ENCODE measurements at regions not wholly inside any gene's neighbourhood (a gene's known extent, or its start where the extent isn't known, plus 50 kb on each side); places are given as distances from the start of the nearest gene placed in this dataset.
A peak's percentile ranks its signal among the peaks of the same experiment; 100 is the strongest.

DNA sequence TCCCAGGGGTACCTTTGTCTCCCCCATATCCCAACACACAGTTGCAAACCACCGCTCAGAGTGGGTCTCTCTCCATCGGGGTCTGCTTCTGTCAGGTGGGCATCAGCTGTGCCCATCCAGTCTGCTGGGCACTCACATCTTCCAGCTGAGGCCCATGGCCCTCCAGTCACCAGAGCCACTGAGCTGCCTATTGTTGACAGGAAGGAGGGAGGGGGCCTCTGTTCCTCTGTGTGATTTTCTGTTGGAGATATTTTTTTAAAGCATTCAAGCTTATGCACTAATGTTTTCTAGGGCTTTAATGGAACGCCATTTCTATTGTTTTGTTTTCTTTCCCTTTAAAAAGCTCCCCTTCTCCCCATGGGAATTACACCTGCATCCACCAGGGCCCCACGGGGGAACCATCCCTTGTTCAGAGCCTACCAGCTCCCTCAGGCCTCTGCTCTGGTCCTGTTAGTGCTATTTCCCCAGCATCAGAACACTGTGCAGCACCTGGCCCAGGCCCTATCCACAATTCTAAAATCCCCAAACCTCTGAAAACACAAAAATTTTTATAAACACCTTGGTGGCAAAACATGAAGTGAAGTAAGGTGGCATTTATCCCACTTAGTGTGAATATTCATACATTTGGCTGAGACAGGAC lies 326.2 kb downstream of the CD83 start:
- no peak for DNase-seq

DNA sequence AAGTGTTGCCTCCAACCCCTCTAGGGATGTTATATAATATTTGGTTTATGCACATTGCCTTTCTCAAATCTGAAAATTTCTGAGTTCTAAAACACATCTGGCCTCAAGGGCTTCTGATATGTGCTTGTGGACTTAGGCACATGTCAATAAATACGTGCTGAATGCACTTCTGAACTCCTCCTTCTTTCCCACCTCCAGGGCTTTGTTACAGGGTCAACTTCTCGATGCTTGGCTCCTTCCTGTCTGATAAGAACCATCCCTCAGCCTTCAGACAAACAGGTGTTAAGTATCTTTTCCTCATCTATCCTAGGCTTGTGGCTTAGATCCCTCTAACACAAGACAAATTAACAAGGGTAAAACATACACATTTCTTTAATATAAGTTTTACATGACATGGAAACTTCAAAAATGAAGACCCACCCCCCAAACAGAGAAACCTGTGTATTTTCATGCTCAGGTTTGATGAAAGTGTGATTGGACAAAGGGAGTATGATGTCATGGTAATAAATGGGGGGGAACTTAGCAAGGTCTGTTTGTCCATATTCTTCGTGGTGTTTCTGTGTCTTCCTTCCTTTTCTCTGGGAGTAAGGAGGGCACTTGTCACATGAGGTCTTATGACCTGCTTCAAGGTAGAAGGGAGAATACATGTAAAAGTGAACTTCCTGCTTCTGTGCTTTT lies 326.9 kb downstream of the CD83 start:
- no peak for DNase-seq

DNA sequence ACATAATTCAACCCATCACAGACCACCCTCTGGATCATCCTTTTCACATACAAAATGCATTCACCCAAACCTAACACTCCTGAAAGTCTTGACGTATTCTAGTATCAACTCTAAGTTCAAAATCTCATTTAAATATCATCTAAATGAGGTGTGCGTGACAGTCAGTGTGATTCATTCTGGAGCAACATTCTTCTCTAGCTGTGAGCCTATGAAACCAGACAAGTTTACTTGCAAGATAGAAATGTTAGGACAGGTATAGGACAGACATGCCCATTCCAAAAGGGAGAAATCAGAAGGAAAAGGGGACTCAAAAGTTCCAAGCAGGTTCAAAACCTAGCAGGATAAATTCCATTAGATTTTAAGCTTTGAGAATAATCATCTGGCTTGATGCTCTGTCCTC lies 329.7 kb downstream of the CD83 start:
- no peak for DNase-seq

DNA sequence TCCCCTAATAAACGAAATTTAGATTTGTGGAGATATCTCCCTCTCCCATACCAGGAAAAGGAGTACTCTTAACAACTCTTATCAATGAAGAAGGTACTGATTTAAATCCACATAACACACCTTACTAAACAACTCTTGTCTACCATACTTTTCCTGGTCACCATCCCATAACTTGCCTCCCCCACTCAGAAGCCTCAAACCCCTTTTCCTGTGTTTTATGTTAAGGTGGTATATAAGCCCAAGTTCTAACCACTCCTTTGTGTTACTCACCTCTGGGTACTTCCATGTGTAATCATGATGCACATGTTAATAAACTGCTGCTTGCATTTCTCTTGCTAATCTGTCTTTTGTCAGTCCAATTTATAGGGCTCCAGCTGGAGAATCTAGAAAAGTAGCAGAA lies 330.7 kb downstream of the CD83 start:
- DNase-seq = no peak

DNA sequence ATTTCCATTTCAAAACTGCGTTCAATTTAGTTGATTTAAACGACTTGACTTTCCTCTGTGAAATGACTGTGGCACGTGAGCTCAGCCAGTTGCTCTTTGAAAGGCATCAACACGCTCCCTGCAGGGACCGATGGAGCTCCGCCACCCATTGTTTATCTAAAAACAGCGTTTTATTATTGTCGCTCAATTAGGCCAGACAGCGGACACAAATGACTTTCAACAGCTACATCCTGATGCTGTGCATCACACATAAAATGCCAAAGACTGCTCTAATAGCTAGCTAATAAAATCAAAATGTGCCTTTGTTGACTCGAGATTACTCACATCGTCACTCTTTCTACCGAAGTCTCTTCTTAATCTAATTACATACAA lies 332.5 kb downstream of the CD83 start:
- no peak for DNase-seq

DNA sequence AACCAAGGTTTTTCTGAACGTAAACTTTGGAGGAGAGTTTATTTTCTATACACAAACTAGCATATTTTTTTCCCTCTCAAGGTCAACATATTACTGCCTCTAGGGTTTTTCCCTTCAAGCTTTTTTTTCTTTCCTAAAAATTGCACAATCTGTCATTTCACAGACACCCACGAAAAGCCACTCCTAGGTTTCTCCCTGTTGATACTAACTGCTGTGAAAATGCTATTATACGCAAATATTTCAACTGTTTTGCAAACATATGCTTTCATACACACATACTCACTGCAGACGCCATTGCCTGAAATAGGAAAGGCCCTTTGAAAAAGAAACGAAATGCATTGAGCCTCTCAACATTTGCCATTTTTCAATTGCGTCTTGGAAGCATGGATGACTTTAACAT lies 333.0 kb downstream of the CD83 start:
- no peak for DNase-seq

DNA sequence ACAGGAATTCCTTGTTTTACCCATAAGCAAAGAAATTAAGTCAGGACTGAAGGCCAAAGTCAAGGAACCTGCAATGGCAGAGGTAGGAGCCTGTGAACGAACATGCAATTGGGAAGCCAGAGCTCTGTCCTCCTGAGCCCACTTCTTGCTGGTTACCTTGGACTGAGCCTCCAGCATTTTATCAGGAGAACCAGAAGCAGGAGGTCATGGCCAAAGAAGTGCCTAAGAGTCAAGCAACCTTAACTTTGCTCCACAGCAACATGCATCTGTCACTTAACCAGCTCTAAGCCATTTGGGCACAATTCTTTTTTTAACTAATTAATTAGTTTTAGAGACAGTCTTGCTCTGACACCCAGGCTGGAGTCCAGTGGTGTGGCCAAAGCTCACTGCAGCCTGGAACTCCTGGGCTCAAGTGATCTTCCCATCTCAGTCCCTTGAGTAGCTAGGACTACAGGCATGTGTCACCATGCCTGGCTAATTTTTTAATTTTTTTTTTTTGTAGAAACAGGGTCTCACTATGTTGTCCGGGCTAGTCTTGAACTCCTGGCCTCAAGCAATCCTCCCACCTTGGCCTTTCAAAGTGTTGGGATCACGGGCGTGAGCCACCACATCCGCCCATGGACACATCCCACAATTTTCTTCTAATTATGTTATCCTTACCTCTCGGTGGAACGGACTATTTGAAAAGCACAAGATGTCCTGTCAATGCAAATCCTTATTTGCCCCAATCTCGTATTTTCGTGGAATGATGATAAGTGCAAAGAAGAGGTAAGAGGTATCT lies 334.2 kb downstream of the CD83 start:
- DNase-seq = no peak

DNA sequence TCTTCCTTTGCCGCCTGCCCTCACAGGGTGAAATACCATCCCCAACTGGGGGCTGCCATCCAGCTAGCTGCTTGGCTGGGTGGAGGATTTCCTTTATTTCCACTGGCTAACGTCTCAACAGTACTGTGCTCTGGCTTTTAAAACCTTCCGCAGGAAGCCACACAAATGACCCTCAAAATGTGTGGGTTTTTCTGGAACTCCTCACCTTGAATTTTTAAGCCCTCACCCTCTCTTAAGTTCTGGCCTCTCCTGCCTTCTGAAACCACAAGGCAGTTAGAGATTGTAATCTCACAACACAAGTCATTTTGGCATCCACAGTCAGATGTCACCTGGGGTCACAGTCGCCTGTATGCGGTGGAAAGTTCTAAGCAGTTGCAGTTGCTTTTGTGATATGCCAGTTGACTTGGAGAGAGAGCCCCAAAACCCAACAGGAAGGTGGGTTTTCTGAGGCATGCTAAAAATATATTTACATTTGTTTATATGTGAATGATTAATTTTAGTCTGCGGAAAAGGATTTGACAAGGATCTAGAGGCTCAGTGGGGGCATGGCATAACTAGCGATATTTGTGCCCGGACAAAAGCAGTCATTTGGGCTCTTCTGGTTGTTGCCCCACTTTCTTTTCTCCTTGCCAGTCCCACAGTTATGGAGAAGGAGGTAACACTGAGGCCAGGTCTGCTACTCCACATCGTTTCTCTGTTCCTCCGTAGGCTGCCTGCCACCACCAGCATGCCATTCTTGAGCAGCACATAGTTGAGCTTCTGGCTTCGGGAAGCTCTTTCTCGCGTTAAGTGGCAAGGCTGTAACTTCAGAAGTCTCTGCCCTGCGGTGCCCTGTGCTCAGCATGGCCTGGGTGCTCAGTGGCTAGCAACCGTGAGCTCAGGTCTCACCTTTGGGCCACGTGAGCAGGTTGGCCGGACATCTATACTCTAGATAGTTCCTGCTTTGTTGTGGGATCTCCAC lies 335.3 kb downstream of the CD83 start:
- no peak for DNase-seq

DNA sequence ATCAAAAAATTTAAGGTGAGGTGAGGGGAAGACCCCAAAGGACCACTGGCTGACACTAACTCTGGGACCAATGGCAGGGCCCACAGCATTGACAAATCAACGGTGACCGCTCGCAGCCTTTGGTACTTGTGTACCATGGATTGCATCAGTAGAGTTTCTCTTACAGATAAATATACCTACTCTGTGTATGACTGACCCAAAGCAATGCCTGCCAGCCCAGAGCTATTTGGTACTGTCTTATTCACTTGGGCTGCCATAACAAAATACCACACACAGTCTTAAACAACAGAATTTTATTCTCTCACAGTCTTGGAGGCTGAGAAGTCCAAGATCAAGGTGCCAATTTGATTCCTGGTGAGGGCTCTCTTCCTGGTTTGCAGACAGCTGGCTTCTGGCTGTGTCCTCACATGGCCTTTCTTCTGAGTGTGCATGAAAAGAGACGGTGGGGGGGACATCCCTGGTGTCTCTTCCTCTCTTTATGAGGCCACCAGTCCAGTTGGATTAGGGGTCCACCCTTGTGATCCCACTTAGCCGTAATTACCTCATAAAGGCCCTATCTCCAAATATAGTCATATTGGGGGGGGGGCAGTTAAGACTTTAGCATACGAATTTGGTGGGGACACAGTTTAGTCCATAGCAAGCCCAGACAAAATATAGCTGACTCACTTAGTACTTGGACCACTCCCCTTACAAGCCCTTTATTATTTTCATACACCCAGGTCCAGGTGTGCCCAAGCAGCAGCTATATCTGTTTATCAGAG lies 336.3 kb downstream of the CD83 start:
- DNase-seq = no peak

DNA sequence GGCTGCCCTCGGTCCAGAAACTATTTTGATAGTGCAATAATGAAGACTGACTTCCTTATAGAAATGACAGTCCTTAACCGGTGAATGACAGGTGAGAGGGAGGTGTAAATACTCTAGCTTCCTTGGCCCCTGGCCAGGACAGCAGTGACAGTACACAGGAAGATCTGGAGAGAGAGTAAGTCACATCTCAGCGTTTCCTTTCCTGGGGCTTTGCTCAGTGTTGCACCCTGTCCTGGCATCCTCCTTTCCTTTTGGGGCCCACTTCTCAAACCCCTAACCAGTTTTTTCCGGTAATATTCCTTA lies 336.9 kb downstream of the CD83 start:
- DNase-seq = no peak

DNA sequence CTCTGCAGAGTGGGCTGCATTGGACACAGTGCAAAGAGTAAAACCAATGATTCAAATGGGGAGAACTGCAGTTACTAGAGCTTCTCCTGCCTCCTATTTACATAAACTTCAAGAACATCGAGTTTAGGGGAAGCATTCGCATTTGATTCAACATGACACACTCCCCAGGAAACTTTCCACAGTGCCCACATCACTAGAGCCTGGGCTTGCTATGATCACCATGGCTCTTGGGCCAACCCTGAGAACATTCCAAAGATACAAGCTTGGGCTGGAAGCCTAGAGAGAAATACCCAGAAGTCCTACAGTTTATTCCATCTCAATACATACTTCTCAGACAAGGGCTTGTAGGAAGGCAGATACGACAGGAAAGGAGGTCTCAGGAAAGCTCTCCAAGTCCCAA lies 337.9 kb downstream of the CD83 start:
- no peak for DNase-seq

DNA sequence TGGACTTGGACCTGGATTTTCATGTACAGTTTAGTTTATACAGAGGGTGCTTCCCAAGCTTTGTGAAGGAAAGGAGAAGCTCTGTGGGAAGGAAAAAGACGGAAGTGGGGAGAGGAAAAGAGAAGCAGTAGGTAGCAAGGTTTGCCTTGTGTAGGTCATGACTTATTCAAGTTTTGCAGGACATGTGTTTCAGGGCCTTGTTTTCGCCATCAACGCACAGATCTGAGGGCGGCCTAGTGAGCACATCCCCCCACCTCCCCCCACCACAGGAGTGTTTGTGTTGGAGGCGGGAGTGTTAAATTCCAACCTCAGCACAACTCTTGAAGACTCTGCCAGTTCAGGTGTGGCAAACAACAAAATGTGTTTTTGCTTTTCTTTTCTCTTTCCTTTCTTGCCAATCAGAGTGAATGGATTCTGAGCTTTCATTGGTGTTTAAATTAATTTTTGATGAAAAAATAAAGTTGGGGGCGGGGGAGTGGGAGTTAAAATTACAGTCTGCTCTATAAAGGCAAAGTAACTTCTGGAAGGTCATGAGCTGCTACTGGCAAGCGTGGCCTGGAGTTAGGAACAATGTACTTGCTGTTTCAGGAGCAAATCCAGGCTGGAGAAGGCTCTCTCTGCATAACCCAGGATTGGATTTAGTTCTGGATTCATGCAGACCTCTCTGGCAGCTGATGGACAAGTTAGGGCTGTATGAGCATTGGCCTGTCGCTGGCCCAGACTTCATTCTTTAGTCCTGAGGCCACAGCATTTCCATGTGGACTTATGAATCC lies 338.5 kb downstream of the CD83 start:
- no peak for DNase-seq

DNA sequence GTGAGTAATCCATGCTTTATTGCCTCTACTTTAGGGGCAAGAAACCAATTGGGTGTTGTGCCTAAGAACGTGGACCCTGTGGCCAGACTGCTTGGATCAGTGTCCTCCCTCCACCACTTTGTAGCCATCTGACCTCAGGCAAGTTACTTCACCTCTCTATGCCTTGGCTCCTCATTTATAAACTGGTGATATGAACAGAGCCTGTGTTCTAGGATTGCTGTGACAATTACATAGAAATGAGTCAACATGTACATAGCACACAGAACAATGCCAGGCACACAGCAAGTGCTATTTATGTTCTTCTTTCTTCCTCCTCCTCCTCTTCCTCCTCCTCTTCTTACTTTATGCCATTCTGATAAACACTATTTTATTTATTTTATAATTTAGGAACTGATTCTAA lies 339.4 kb downstream of the CD83 start:
- DNase-seq = no peak

DNA sequence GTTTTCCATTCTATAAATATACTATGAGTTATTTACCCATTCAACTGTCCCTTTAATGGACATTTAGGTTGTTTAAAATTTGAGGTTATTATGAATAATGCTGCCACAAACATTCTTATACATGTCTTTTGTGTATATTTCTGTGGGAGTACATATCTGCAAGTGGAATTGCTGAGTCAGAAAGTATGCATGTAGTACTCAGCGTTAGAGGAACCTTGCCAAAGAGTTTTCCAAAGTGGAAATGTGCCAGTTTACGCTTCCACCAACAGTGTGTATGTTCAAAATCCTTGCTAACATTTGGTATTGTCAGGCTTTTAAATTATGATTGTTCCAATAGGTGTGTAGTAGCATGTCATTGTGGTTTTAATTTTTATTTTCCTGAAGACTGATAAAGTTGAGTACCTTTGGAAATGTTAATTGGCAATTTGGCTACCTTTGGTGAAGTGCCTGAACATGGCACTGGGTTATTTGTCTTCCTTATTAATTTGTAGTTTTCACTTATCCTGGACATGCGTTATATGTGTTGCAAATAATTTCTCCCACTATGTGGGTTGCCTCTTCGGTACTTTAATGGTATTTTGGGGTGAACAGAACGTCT lies 341.2 kb downstream of the CD83 start:
- peak; percentile 97 for DNase-seq

DNA sequence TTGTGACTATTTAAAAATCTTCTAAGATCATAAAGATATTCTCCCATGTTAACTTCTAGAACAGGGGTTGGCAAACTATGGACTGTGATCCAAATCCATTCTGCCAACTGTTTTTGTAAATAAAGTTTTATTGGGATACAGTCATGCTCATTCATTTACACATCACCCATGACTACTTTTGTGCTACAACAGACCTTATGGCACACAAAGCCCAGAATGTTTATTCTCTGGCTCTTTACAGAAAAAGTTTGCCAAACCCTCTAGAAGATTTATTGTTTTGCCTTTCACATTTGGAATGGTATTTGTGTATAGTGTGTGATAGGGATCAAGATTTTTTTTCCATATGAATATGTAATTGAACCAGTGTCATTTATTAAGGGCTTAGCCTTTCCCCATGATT lies 341.7 kb downstream of the CD83 start:
- peak; percentile 34 for DNase-seq

DNA sequence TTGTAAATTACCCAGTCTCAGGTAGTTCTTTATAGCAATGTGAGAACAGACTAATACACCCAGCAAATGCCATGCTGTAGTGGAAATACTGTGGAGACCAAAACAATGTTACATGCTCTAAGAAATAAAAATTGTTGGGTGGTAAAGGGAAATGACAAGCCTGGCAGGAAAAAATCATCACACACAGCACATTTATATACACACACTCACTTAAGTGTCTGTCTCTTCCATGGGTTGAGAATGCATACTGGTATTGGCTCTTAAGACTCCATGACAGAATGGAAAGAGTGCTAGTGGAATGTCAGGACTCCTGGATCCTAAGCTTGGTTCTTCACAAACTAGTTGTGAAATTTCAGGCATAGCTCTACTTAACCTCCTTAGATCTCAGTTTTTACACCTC lies 343.0 kb downstream of the CD83 start:
- no peak for DNase-seq

DNA sequence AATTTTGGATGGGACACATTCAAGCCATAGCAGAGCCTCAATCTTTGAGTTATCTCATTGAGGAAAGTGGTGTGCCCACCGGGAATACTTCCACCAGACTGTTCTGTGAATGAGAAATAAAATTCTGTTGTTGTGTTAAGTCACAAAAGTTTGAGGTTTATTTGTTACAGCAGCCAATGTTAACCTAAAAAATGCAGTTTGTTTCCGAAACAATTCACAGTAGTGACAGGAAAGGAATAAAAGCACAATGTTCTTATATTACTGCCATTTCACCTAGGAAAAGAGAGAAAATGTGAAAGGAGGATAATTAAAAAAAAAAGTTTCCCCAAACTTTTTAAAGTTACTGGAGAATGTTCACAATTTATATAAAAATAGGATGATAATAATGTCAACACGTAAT lies 344.6 kb downstream of the CD83 start:
- no peak for DNase-seq

DNA sequence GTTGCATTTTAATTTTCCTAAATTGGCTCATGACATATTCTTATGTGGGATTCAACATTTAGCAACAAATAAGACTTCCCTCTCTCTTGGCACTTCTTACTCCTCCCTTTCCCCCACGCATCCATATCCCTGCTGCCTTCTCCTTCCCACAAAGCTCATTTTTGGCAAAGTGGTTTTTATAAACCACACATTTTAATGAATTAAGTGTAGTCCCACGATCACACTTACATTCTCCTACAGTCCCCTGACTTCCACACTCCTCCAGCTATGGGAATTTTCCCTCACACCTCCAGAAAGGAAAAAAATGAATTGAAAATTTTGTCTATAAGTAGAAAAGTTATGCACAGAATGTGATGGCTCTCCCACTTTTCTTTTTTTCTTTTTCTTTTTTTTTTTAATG lies 345.0 kb downstream of the CD83 start:
- no peak for DNase-seq

DNA sequence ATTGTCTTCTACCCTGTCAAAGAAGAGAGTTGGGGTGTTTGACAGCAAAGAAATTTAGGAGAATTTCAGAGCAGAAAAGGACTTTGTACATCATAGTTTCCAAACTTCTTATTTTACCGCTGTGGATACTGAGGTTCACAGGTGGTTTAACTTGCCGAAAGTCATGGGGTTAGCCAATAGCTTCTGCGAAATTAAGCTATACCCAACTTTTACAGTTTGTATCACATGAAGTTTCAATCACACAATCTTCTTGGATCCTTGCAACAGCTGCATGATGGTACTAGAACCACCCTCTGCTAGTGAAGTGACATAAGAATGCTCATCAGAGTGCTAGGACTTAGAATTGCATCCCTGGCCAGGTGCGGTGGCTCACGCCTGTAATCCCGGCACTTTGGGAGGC lies 345.5 kb downstream of the CD83 start:
- DNase-seq = no peak

DNA sequence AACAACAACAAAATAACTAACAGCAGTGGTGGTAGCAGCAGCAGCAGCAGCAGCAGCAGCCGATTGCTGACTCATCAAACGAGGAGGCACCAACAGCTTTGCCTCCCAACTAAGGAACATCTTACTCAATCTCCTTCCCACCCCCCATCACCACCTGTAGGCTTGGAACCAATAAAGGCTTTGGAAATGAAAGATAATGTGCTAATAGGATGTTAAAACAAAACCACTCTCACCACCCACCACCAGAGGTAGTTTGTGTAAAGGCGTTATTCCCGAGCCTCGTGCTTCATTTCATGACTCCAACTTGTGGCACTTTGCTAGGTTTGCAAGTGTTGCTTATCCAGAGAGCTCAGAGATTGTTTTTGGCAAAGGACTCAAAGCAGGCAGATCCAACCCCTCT lies 346.5 kb downstream of the CD83 start:
- peak; percentile 45 for DNase-seq

DNA sequence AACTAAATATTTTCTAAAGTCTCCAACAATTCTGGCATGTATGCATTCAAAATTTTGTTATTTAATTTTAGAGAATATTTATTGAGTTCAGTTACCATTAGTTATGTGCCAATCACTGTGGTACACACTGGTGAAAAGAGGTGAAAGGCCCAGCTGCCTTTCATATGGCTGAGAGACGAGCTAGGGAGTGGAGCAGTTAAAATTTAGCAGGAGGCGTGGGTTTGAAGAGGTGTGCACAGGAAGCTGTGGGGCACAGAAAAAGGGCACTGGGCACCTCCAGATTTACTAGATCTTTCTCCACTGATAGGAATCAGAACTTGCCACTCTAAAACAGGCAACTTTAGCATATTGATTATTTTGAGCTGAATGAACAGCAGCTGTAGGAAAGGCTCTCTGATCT lies 347.1 kb downstream of the CD83 start:
- no peak for DNase-seq

Measured in fibroblast of upper back skin (primary cell).